ENCODE measurements at regions not wholly inside any gene's neighbourhood (a gene's known extent, or its start where the extent isn't known, plus 50 kb on each side); places are given as distances from the start of the nearest gene placed in this dataset.

GRCh38 chr5:104628911-104629310, 1066.3 kb upstream of the NUDT12 start:
- TF ChIP-seq, protein P1, sequence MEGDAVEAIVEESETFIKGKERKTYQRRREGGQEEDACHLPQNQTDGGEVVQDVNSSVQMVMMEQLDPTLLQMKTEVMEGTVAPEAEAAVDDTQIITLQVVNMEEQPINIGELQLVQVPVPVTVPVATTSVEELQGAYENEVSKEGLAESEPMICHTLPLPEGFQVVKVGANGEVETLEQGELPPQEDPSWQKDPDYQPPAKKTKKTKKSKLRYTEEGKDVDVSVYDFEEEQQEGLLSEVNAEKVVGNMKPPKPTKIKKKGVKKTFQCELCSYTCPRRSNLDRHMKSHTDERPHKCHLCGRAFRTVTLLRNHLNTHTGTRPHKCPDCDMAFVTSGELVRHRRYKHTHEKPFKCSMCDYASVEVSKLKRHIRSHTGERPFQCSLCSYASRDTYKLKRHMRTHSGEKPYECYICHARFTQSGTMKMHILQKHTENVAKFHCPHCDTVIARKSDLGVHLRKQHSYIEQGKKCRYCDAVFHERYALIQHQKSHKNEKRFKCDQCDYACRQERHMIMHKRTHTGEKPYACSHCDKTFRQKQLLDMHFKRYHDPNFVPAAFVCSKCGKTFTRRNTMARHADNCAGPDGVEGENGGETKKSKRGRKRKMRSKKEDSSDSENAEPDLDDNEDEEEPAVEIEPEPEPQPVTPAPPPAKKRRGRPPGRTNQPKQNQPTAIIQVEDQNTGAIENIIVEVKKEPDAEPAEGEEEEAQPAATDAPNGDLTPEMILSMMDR (IDR thresholded peaks at IDR 0.05) = no peak
- DNase-seq (no peak), ATAC-seq (ENCODE audit: low read depth) (no peak)
- no peaks in the 10 kb centered on the region for H3K36me3 Mint-ChIP-seq (ENCODE audit: low read depth)
- H3K27ac Mint-ChIP-seq = no peak overlapping the region
- CTCF ChIA-PET = no interaction called here
- H3K4me3 Mint-ChIP-seq = no peak overlapping the region
- intact Hi-C loops (cut with micrococcal nuclease) = no loop called here
- H3K9me3 Mint-ChIP-seq = peaks cover 6% of the 10 kb centered on the region
- H3K4me1 Mint-ChIP-seq = no peaks in the 10 kb centered on the region
- POLR2A ChIA-PET = no interaction called here
- no peaks in the 10 kb centered on the region for H3K27me3 Mint-ChIP-seq

DNA sequence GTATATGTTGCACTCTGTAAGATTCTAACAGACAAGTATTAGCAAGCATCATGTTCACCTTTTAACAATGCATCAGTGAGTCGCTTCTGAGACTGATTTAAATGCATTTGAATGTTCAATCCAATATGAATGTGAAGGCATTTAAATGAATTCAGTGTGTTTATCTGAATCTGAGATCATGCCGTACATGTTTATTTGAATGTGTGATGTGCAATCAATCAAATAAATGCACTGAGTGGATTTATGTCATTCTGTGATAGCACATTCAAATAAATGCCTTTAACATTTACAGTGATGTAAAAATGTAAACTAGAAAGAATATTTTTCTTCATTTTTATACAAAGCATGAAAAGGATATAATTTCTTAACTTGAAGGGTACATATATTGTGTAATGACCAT, 1063.5 kb upstream of the NUDT12 start:
- Mint-ChIP-seq H3K9me3 (peaks cover 6% of the 10 kb centered on the region), H3K27me3 (no peaks in the 10 kb centered on the region)

GRCh38 chr5:104612005-104612404, 1049.4 kb upstream of the NUDT12 start:
- no peak overlapping the region for H3K27ac Mint-ChIP-seq
- ChIA-PET CTCF (no interaction called here), POLR2A (no interaction called here)
- intact Hi-C loops (cut with micrococcal nuclease) = no loop called here
- H3K36me3 Mint-ChIP-seq (ENCODE audit: low read depth) = no peaks in the 10 kb centered on the region
- H3K9me3 Mint-ChIP-seq = peaks cover 5% of the 10 kb centered on the region
- no peak overlapping the region for H3K4me3 Mint-ChIP-seq
- no peak for ATAC-seq (ENCODE audit: low read depth)
- TF ChIP-seq, protein P1 (IDR thresholded peaks at IDR 0.05) = no peak
- DNase-seq = no peak
- H3K4me1 Mint-ChIP-seq = no peaks in the 10 kb centered on the region
- no peaks in the 10 kb centered on the region for H3K27me3 Mint-ChIP-seq

More for the DNA sequence above, 1063.5 kb upstream of the NUDT12 start:
- DNase-seq = no peak
- ATAC-seq (ENCODE audit: low read depth) = no peak
- no peaks in the 10 kb centered on the region for H3K4me1 Mint-ChIP-seq
- H3K27ac Mint-ChIP-seq = no peak overlapping the region
- no peaks in the 10 kb centered on the region for H3K36me3 Mint-ChIP-seq (ENCODE audit: low read depth)
- ChIA-PET CTCF (no interaction called here), POLR2A (no interaction called here)
- intact Hi-C loops (cut with micrococcal nuclease) = no loop called here
- TF ChIP-seq, protein P1 (IDR thresholded peaks at IDR 0.05) = no peak
- no peak overlapping the region for H3K4me3 Mint-ChIP-seq

GRCh38 chr5:104611135-104611767, 1048.7 kb upstream of the NUDT12 start:
- CTCF ChIA-PET = no interaction called here
- peaks cover 5% of the 10 kb centered on the region for H3K9me3 Mint-ChIP-seq

DNA sequence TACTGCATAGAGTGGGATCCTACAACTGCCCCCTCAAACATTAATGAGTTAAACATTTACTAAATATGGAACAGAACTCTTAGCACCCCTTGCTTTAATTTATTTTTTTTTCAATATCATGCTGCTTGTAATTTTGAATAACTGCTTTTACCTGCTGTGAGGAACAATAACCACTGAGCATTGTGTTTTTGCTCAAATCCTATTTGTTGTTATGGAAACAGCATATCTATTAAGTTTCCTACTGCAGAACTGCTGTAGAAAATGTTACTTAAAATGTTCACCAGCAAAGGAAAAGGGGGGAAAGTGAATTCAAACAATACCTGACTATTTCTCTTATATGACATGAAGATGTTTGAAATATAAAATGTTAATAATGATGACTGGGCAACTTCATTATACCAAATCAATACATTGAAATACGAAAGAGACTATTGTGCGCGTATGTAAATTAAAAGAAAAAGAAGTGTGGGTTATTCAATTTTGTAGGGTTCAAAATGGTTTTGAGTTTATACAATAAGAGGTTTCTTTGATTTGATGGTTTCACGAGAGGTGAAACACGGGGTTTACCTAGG, 1043.8 kb upstream of the NUDT12 start:
- ATAC-seq (ENCODE audit: low read depth) (no peak), DNase-seq (no peak)
- Mint-ChIP-seq H3K27me3 (no peaks in the 10 kb centered on the region), H3K36me3 (ENCODE audit: low read depth) (no peaks in the 10 kb centered on the region), H3K9me3 (peaks cover 3% of the 10 kb centered on the region), H3K27ac (no peak overlapping the region), H3K4me3 (no peak overlapping the region), H3K4me1 (no peaks in the 10 kb centered on the region)
- POLR2A ChIA-PET = no interaction called here
- TF ChIP-seq, protein P1 (IDR thresholded peaks at IDR 0.05) = no peak
- CTCF ChIA-PET = no interaction called here
- intact Hi-C loops (cut with micrococcal nuclease) = no loop called here

More at GRCh38 chr5:104611135-104611767, 1048.7 kb upstream of the NUDT12 start:
- POLR2A ChIA-PET = no interaction called here
- intact Hi-C loops (cut with micrococcal nuclease) = no loop called here
- TF ChIP-seq, protein P1 (IDR thresholded peaks at IDR 0.05) = no peak
- no peaks in the 10 kb centered on the region for H3K36me3 Mint-ChIP-seq (ENCODE audit: low read depth)
- H3K4me1 Mint-ChIP-seq = no peaks in the 10 kb centered on the region
- no peaks in the 10 kb centered on the region for H3K27me3 Mint-ChIP-seq
- DNase-seq (no peak), ATAC-seq (ENCODE audit: low read depth) (no peak)
- H3K27ac Mint-ChIP-seq = no peak overlapping the region
- no peak overlapping the region for H3K4me3 Mint-ChIP-seq

Measured in activated B cell treated with CpG ODN at 0.5 μM for 24 hours (primary cell).